WTC11 (cell line): ENCODE measurements at regions not wholly inside any gene's neighbourhood (a gene's known extent, or its start where the extent isn't known, plus 50 kb on each side); places are given as distances from the start of the nearest gene placed in this dataset.

Source experiments
- CREB1 ChIP-seq: sonication (generic); formaldehyde crosslinking; IDR thresholded peaks from 2 replicates; pipeline ENCODE4 v1.8.0; 2023; ENCODE audit warnings: mild to moderate bottlenecking, missing genetic modification reagents
- ESRRA ChIP-seq: sonication (generic); formaldehyde crosslinking; IDR thresholded peaks from 2 replicates; pipeline ENCODE4 v1.8.1; 2022; ENCODE audit warnings: mild to moderate bottlenecking, missing genetic modification reagents, borderline replicate concordance
- HMGA2 ChIP-seq: fragments of 250-450 bp; sonication (Bioruptor Pico); IDR thresholded peaks from 2 replicates; pipeline ENCODE4 v1.4.0; 2021; ENCODE audit warnings: mild to moderate bottlenecking, moderate library complexity
- KAT7 ChIP-seq: sonication (generic); formaldehyde crosslinking; IDR thresholded peaks from 2 replicates; pipeline ENCODE4 v1.8.1; 2023; ENCODE audit warnings: missing genetic modification reagents, mild to moderate bottlenecking, borderline replicate concordance
- NR3C1 ChIP-seq: sonication (generic); formaldehyde crosslinking; conservative IDR thresholded peaks from 2 replicates; pipeline ENCODE4 v1.8.1; 2023; ENCODE audit warnings: low read depth, mild to moderate bottlenecking, missing genetic modification reagents
- USF1 ChIP-seq: sonication (generic); formaldehyde crosslinking; IDR thresholded peaks from 2 replicates; pipeline ENCODE4 v1.8.0; 2022; ENCODE audit warnings: mild to moderate bottlenecking, missing genetic modification reagents
- ZNF512 ChIP-seq: sonication (generic); formaldehyde crosslinking; IDR thresholded peaks from 2 replicates; pipeline ENCODE4 v1.8.1; 2022; ENCODE audit warnings: missing genetic modification reagents, borderline replicate concordance
- TF ChIP-seq, protein P1 (sequence below): fragments of 200-600 bp; IDR thresholded peaks from 2 replicates; pipeline ENCODE4 v1.8.0; 2022; ENCODE audit warnings: antibody characterized with exemption
- TF ChIP-seq, protein P2 (sequence below): sonication (generic); formaldehyde crosslinking; IDR thresholded peaks from 2 replicates; pipeline ENCODE4 v1.8.0; 2022; ENCODE audit warnings: mild to moderate bottlenecking, missing genetic modification reagents
- TF ChIP-seq, protein P3 (sequence below): sonication (generic); formaldehyde crosslinking; IDR thresholded peaks from 2 replicates; pipeline ENCODE4 v1.8.0; 2023; ENCODE audit warnings: missing genetic modification reagents
- TF ChIP-seq, protein P4 (sequence below): sonication (generic); formaldehyde crosslinking; IDR thresholded peaks from 2 replicates; pipeline ENCODE4 v1.8.1; 2022; ENCODE audit warnings: low read depth, missing genetic modification reagents, borderline replicate concordance

GRCh38 chr7:24051651-24052050, 232.3 kb upstream of the NPY start:
- TF ChIP-seq, protein P1, sequence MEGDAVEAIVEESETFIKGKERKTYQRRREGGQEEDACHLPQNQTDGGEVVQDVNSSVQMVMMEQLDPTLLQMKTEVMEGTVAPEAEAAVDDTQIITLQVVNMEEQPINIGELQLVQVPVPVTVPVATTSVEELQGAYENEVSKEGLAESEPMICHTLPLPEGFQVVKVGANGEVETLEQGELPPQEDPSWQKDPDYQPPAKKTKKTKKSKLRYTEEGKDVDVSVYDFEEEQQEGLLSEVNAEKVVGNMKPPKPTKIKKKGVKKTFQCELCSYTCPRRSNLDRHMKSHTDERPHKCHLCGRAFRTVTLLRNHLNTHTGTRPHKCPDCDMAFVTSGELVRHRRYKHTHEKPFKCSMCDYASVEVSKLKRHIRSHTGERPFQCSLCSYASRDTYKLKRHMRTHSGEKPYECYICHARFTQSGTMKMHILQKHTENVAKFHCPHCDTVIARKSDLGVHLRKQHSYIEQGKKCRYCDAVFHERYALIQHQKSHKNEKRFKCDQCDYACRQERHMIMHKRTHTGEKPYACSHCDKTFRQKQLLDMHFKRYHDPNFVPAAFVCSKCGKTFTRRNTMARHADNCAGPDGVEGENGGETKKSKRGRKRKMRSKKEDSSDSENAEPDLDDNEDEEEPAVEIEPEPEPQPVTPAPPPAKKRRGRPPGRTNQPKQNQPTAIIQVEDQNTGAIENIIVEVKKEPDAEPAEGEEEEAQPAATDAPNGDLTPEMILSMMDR = no peak
- TF ChIP-seq, protein P2, sequence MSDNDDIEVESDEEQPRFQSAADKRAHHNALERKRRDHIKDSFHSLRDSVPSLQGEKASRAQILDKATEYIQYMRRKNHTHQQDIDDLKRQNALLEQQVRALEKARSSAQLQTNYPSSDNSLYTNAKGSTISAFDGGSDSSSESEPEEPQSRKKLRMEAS (CRISPR knock-in tag) = no peak
- TF ChIP-seq ZNF512 (CRISPR knock-in tag) = no peak
- TF ChIP-seq, protein P3, sequence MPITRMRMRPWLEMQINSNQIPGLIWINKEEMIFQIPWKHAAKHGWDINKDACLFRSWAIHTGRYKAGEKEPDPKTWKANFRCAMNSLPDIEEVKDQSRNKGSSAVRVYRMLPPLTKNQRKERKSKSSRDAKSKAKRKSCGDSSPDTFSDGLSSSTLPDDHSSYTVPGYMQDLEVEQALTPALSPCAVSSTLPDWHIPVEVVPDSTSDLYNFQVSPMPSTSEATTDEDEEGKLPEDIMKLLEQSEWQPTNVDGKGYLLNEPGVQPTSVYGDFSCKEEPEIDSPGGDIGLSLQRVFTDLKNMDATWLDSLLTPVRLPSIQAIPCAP (CRISPR knock-in tag) = no peak
- TF ChIP-seq USF1 = no peak
- no peak for TF ChIP-seq ESRRA
- TF ChIP-seq HMGA2 (CRISPR knock-in tag) = no peak
- TF ChIP-seq, protein P4, sequence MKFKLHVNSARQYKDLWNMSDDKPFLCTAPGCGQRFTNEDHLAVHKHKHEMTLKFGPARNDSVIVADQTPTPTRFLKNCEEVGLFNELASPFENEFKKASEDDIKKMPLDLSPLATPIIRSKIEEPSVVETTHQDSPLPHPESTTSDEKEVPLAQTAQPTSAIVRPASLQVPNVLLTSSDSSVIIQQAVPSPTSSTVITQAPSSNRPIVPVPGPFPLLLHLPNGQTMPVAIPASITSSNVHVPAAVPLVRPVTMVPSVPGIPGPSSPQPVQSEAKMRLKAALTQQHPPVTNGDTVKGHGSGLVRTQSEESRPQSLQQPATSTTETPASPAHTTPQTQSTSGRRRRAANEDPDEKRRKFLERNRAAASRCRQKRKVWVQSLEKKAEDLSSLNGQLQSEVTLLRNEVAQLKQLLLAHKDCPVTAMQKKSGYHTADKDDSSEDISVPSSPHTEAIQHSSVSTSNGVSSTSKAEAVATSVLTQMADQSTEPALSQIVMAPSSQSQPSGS (CRISPR knock-in tag) = no peak
- TF ChIP-seq CREB1 (CRISPR knock-in tag) = no peak
- no peak for TF ChIP-seq KAT7
- TF ChIP-seq NR3C1 = no peak
